Psoas muscle (tissue), 7 donors: ENCODE measurements at regions not wholly inside any gene's neighbourhood (a gene's known extent, or its start where the extent isn't known, plus 50 kb on each side); places are given as distances from the start of the nearest gene placed in this dataset.

Source experiments
- ATAC-seq, 4 donors: fragments of 200-7000 bp; cut with Tn5 transposase; one replicate each; pipeline ENCODE4 v1.9.1; 2020; ENCODE audit warnings: moderate library complexity in 3 of 4, mild to moderate bottlenecking in 2 of 4
- DNase-seq, 2 donors: peaks; one replicate each; pipeline ENCODE4 v3.0.0-alpha.2; 2020
- H3K27ac ChIP-seq: fragments of 200-600 bp; one replicate; pipeline ENCODE4 v1.8.0; 2022
- H3K27me3 ChIP-seq, 3 donors: fragments of 200-600 bp in 1 of 3; one replicate each; pipeline versions ENCODE4 v1.6.1 to v1.8.0; 2013 to 2022; ENCODE audit warnings: low read length in 2 of 3, mild to moderate bottlenecking in 2 of 3, moderate library complexity in 1 of 3; ENCODE audit not compliant: insufficient read depth in 3 of 3
- H3K36me3 ChIP-seq, 2 donors: fragments of 200-600 bp in 1 of 2; one replicate each; pipeline versions ENCODE4 v1.6.1 to v1.8.0; 2013 to 2022; ENCODE audit warnings: low read depth in 1 of 2, mild to moderate bottlenecking in 1 of 2, moderate library complexity in 1 of 2; ENCODE audit not compliant: insufficient read depth in 1 of 2
- H3K4me1 ChIP-seq: fragments of 200-600 bp; one replicate; pipeline ENCODE4 v1.8.0; 2022
- H3K4me3 ChIP-seq: fragments of 200-600 bp; one replicate; pipeline ENCODE4 v1.8.0; 2022; ENCODE audit warnings: mild to moderate bottlenecking
- H3K9me3 ChIP-seq: fragments of 200-600 bp; one replicate; pipeline ENCODE4 v1.8.0; 2022
- WGBS, 3 donors: extraction: QIAGEN DNeasy Blood & Tissue Kit; methylation state at CpG; one replicate each; pipeline versions ENCODE4 v1.1.6 to v1.1.7; 2013; 5-methylcytosine and 5-hydroxymethylcytosine counted together
- intact Hi-C, 2 donors: fragments of 100-400 bp; cut with DNase I; formaldehyde crosslinking; loops; one replicate each; pipeline versions ENCODE4 v1.11.0 to v1.14.2; 2022
- TF ChIP-seq, protein P1 (sequence below): fragments of 200-600 bp; IDR thresholded peaks from one replicate; pipeline ENCODE4 v1.8.0; 2022; ENCODE audit warnings: antibody characterized with exemption
- donor health status: healthy with polysubstance abuse.
- donor health status: DM: no; HTN: no; CAD: no; lungs with moderate emphysema.
- donor health status: Bipolar disorder and iron deficiency.
- donor health status: healthy.
- donor health status: DM: yes; HTN: yes; CAD: no.
- donor health status: DM: no; HTN: no; CAD: no.
- donor health status: DM: yes; HTN: yes; CAD: no.

DNA sequence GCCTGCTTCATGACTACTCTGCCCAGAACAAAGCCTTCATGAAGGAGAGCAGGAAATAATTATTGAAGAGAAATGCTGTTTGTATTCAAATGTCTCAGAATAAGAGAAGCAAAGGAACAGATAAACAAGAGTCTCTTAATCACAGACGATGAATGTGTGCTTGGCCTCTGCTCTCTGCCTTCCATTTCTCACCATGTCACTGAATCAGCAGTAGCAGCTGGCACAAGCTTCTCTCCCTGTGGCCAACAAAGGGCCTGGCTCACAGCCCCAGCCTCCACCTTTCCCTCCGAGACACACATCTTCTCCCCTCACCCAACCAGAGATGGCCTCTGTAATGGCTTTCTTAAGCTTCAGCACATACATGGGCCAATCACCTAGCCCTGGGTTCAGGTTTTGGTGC, 128.1 kb upstream of the SLIT3 start:
- DNase-seq, result no peak
- Histone ChIP-seq H3K9me3 (no peaks in the 10 kb centered on the region), H3K27ac (no peak overlapping the region), H3K27me3 (no peaks in the 10 kb centered on the region), H3K4me3 (no peak overlapping the region), H3K4me1 (no peaks in the 10 kb centered on the region), H3K36me3 (no peaks in the 10 kb centered on the region)
- intact Hi-C loops, result no loop called here
- no peak for ATAC-seq
- TF ChIP-seq, protein P1, sequence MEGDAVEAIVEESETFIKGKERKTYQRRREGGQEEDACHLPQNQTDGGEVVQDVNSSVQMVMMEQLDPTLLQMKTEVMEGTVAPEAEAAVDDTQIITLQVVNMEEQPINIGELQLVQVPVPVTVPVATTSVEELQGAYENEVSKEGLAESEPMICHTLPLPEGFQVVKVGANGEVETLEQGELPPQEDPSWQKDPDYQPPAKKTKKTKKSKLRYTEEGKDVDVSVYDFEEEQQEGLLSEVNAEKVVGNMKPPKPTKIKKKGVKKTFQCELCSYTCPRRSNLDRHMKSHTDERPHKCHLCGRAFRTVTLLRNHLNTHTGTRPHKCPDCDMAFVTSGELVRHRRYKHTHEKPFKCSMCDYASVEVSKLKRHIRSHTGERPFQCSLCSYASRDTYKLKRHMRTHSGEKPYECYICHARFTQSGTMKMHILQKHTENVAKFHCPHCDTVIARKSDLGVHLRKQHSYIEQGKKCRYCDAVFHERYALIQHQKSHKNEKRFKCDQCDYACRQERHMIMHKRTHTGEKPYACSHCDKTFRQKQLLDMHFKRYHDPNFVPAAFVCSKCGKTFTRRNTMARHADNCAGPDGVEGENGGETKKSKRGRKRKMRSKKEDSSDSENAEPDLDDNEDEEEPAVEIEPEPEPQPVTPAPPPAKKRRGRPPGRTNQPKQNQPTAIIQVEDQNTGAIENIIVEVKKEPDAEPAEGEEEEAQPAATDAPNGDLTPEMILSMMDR, result no peak
- 26 to 42% (median 27%) methylated on average over 2 of the region's 2 CpGs for WGBS, 3 donors

- H3K36me3 ChIP-seq, result no peaks in the 10 kb centered on the region
- ATAC-seq (no peak), DNase-seq (no peak)
- H3K27ac ChIP-seq, result no peak overlapping the region
- intact Hi-C loops, result no loop called here
- no peak overlapping the region for H3K4me3 ChIP-seq
- no peaks in the 10 kb centered on the region for H3K9me3 ChIP-seq
- WGBS, 3 donors, result 65 to 66% (median 65%) methylated on average over 6 of the region's 6 CpGs
- H3K4me1 ChIP-seq, result no peaks in the 10 kb centered on the region
- TF ChIP-seq, protein P1, result no peak
- H3K27me3 ChIP-seq, result no peaks in the 10 kb centered on the region
Measured at GRCh38 chr5:169426784-169427183, 125.8 kb upstream of the SLIT3 start.

DNA sequence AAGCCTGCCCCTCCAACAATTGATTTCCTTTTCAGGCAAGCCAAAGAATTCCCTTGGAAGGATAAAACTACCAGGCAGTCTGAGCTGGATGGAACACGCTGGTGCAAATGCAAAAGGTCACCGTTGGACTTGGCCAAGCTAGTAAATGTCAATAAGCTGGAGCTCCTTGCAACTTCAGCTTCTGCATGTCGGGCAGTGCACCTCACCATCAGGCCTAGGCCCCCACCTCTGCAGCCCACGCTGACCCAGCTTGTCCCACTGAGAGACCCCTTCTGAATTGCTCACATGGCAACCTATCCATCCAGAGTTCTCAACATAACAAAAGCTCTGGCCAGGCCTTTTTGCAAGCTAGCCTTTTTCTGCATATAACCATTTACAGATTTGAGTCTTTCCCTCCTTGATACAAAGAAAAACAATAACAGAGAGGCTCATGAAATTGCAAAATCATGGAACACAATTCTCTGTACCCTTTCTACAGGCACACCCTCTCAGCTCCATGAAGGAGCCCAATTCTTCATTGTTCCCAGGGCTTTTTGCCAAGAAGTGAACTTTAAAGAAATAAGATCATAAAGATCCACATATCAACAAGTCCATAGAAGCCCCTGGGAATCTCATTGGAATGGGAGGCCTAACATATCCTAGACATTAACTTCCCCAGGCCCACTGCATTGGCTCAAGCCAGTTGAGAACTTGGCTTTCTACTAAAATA, 123.9 kb upstream of the SLIT3 start:
- DNase-seq, result no peak
- Histone ChIP-seq H3K4me1 (no peaks in the 10 kb centered on the region), H3K27ac (no peak overlapping the region), H3K27me3 (no peaks in the 10 kb centered on the region), H3K4me3 (no peak overlapping the region), H3K36me3 (no peaks in the 10 kb centered on the region), H3K9me3 (no peaks in the 10 kb centered on the region)
- TF ChIP-seq, protein P1, result no peak
- intact Hi-C loops, result no loop called here
- 61 to 65% (median 64%) methylated on average over 4 of the region's 4 CpGs for WGBS, 3 donors
- ATAC-seq, result no peak

DNA sequence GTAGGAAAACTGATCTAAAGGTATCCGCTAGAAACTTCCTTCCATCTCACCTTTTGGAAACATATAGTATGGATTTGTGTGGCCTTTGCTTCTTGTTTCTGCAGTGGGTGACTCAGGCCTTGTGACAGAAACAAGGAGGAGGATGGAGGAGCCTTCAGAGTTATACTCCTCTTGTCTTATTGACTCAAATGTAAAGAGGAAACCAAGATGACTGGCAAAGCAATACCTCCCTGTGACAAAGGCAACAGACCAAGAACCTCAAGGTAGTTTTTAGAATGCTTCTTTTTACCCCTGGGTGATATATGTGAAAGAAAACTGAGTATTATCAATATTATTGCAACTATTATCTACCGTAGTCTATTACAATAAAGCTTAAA, 123.3 kb upstream of the SLIT3 start:
- TF ChIP-seq, protein P1, result no peak
- Histone ChIP-seq H3K36me3 (no peaks in the 10 kb centered on the region), H3K27me3 (no peaks in the 10 kb centered on the region), H3K4me1 (no peaks in the 10 kb centered on the region), H3K4me3 (no peak overlapping the region), H3K9me3 (no peaks in the 10 kb centered on the region), H3K27ac (no peak overlapping the region)
- intact Hi-C loops, result no loop called here
- WGBS, 3 donors, result 81 to 92% (median 83%) methylated on average over 2 of the region's 2 CpGs
- DNase-seq (no peak), ATAC-seq (no peak)
